ENCODE measurements at regions not wholly inside any gene's neighbourhood (a gene's known extent, or its start where the extent isn't known, plus 50 kb on each side); places are given as distances from the start of the nearest gene placed in this dataset.

- TF ChIP-seq, protein P1, sequence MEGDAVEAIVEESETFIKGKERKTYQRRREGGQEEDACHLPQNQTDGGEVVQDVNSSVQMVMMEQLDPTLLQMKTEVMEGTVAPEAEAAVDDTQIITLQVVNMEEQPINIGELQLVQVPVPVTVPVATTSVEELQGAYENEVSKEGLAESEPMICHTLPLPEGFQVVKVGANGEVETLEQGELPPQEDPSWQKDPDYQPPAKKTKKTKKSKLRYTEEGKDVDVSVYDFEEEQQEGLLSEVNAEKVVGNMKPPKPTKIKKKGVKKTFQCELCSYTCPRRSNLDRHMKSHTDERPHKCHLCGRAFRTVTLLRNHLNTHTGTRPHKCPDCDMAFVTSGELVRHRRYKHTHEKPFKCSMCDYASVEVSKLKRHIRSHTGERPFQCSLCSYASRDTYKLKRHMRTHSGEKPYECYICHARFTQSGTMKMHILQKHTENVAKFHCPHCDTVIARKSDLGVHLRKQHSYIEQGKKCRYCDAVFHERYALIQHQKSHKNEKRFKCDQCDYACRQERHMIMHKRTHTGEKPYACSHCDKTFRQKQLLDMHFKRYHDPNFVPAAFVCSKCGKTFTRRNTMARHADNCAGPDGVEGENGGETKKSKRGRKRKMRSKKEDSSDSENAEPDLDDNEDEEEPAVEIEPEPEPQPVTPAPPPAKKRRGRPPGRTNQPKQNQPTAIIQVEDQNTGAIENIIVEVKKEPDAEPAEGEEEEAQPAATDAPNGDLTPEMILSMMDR (IDR thresholded peaks at IDR 0.05) = no peak
- no peak for TF ChIP-seq POLR2A (IDR thresholded peaks at IDR 0.05)
Measured at GRCh38 chr3:124636101-124636862, 94.0 kb upstream of the UMPS start.

All from Peyer's patch (tissue), 4 donors.